Astrocyte of the spinal cord (primary cell): ENCODE measurements at regions not wholly inside any gene's neighbourhood (a gene's known extent, or its start where the extent isn't known, plus 50 kb on each side); places are given as distances from the start of the nearest gene placed in this dataset.
"Not testable (repeated sequence)": the region's sequence is repeated elsewhere in the genome, so short reads cannot be mapped to it uniquely, and the experiment has no call there.

ENCODE experiments used
- DNase-seq: peaks from one replicate; pipeline ENCODE4 v3.0.0; 2011; ENCODE audit warnings: low read depth, low spot score
- H3K4me3 ChIP-seq: 2 replicates; pipeline ENCODE4 v1.5.1; 2011; ENCODE audit warnings: low read depth, mild to moderate bottlenecking, low read length, moderate library complexity
- CTCF ChIP-seq: IDR thresholded peaks from 2 replicates; pipeline ENCODE4 v1.5.1; 2012; ENCODE audit warnings: low read depth, mild to moderate bottlenecking, low read length, inconsistent platforms
- in situ Hi-C: cut with HindIII; loops from 2 replicates; pipeline ENCODE4 v1.10.0; 2017; ENCODE audit warnings: low sequenced_read_pairs

- in situ Hi-C loops, DNase-seq, H3K4me3 ChIP-seq: not testable (repeated sequence)
Measured at GRCh38 chr10:46095943-46096342, 49.9 kb upstream of the MSMB start.

- DNase-seq: no peak
- no peak for TF ChIP-seq CTCF
- in situ Hi-C loops: no loop called here
- H3K4me3 ChIP-seq: no peak overlapping the region
Measured at GRCh38 chr10:46096446-46096845, 50.4 kb upstream of the MSMB start.

- no peak for DNase-seq
- in situ Hi-C loops: no loop called here
- TF ChIP-seq CTCF: no peak
- H3K4me3 ChIP-seq: no peak overlapping the region
Measured at GRCh38 chr10:46096909-46097575, 51.0 kb upstream of the MSMB start.

- TF ChIP-seq CTCF: no peak
- no peak overlapping the region for H3K4me3 ChIP-seq
- DNase-seq: no peak
- in situ Hi-C loops: no loop called here
Measured at GRCh38 chr10:46097576-46098317, 51.7 kb upstream of the MSMB start.

- in situ Hi-C loops: no loop called here
- no peak overlapping the region for H3K4me3 ChIP-seq
- TF ChIP-seq CTCF: no peak
- no peak for DNase-seq
Measured at GRCh38 chr10:46098386-46098785, 52.3 kb upstream of the MSMB start.

- DNase-seq, H3K4me3 ChIP-seq, in situ Hi-C loops: not testable (repeated sequence)
Measured at GRCh38 chr10:46098925-46099324, 52.9 kb upstream of the MSMB start.

GRCh38 chr10:46104071-46104585 is 58.1 kb upstream of the MSMB start:
- in situ Hi-C loops: no loop called here
- no peak for TF ChIP-seq CTCF
- no peak overlapping the region for H3K4me3 ChIP-seq
- no peak for DNase-seq

- H3K4me3 ChIP-seq, in situ Hi-C loops, DNase-seq: not testable (repeated sequence)
Measured at GRCh38 chr10:46105416-46105815, 59.3 kb upstream of the MSMB start.

- in situ Hi-C loops, DNase-seq: not testable (repeated sequence)
- H3K4me3 ChIP-seq: peak overlapping the region; percentile 42
Measured at GRCh38 chr10:46105856-46106409, 59.9 kb upstream of the MSMB start.
